K562 (cell line): ENCODE measurements at regions not wholly inside any gene's neighbourhood (a gene's known extent, or its start where the extent isn't known, plus 50 kb on each side); places are given as distances from the start of the nearest gene placed in this dataset.

Experiments
- ATAC-seq: fragments of 200-7000 bp; cut with Tn5 transposase; 3 replicates; pipeline ENCODE4 v1.9.1; 2020; ENCODE audit warnings: moderate library complexity
- BruUV-seq: library from RNA; stranded (reverse); fragments of 400-500 nt; replicated peaks from 2 replicates; lab custom pipeline; 2021; lab: Mats Ljungman, UMichigan
- CTCF ChIA-PET: fragments of 300-600 bp; formaldehyde crosslinking; extraction: SDS; loops from one replicate; lab custom pipeline; 2021; ENCODE audit warnings: low intra/inter-chr PET ratio; lab: Yijun Ruan, JAX
- POLR2A ChIA-PET: fragments of 300-600, 350-650 bp; sonication (Branson Sonifier 250); formaldehyde crosslinking; extraction: SDS; loops from one replicate; lab custom pipeline; 2021; ENCODE audit warnings: antibody characterized with exemption, inconsistent platforms; lab: Yijun Ruan, JAX
- DNase-seq, 4 experiments: peaks; one replicate each; pipeline versions ENCODE4 v3.0.0 to v3.0.0-alpha.2; 2011 to 2018; ENCODE audit warnings: low spot score in 3 of 4, mixed read lengths in 3 of 4; ENCODE audit errors: extremely low read depth in 1 of 4
- FAIRE-seq: peaks from 2 replicates; lab custom pipeline; 2011; peaks lifted over from hg19 to GRCh38; lab: Jason Lieb, UNC
- H2AFZ ChIP-seq: 2 replicates; pipeline ENCODE4 v1.6.0; 2011; ENCODE audit warnings: low read depth, low read length, control low read depth, inconsistent platforms
- H3K27ac ChIP-seq: fragments of 200-600 bp; 3 replicates; pipeline ENCODE4 v1.8.0; 2011; ENCODE audit warnings: low read depth, mild to moderate bottlenecking, control low read depth, inconsistent platforms, low read length, moderate library complexity, mixed read lengths; ENCODE audit errors: extremely low read depth
- H3K27me3 ChIP-seq, 2 experiments: fragments of 300-600 bp in 1 of 2; 2 replicates in 1 of 2; 3 replicates in 1 of 2; pipeline versions ENCODE4 v1.6.0 to v1.8.0; 2011; ENCODE audit warnings: inconsistent platforms in 2 of 2, low read length in 2 of 2, mild to moderate bottlenecking in 1 of 2, mixed read lengths in 1 of 2, moderate library complexity in 1 of 2; ENCODE audit not compliant: control insufficient read depth in 2 of 2, insufficient read depth in 2 of 2
- H3K36me3 ChIP-seq: fragments of 300-600 bp; 3 replicates; pipeline ENCODE4 v1.8.0; 2011; ENCODE audit warnings: mild to moderate bottlenecking, low read length, inconsistent platforms; ENCODE audit not compliant: control insufficient read depth, insufficient read depth
- H3K4me1 ChIP-seq, 2 experiments: fragments of 200-600 bp in 1 of 2; replicated peaks in 1 of 2; 2 replicates in 1 of 2; 3 replicates in 1 of 2; pipeline versions ENCODE4 v1.5.1 to v1.8.0; 2011; ENCODE audit warnings: inconsistent platforms in 2 of 2, low read length in 2 of 2, mild to moderate bottlenecking in 1 of 2, mixed read lengths in 1 of 2, moderate library complexity in 1 of 2; ENCODE audit not compliant: control insufficient read depth in 2 of 2, insufficient read depth in 2 of 2
- H3K4me2 ChIP-seq: 2 replicates; pipeline ENCODE4 v1.6.1; 2011; ENCODE audit warnings: low read length, control low read depth, inconsistent platforms, mixed read lengths; ENCODE audit not compliant: insufficient read depth
- H3K4me3 ChIP-seq: fragments of 200-600 bp; sonication (generic), shearing (Covaris generic); 2 replicates; pipeline ENCODE4 v1.5.1; 2016; ENCODE audit warnings: control low read depth, inconsistent platforms
- H3K79me2 ChIP-seq: fragments of 200-600 bp; 3 replicates; pipeline ENCODE4 v1.8.0; 2011; ENCODE audit warnings: low read length, inconsistent platforms; ENCODE audit not compliant: control insufficient read depth, insufficient read depth
- H3K9ac ChIP-seq, 2 experiments: 2 replicates each; pipeline versions ENCODE4 v1.6.0 to v1.6.1; 2011; ENCODE audit warnings: low read depth in 2 of 2, low read length in 2 of 2, control low read depth in 1 of 2, inconsistent platforms in 1 of 2, mild to moderate bottlenecking in 1 of 2, mixed read lengths in 1 of 2; ENCODE audit not compliant: insufficient read depth in 1 of 2
- H3K9me1 ChIP-seq: one replicate; pipeline ENCODE4 v1.6.0; 2011; ENCODE audit warnings: inconsistent platforms, mild to moderate bottlenecking, low read length, moderate library complexity; ENCODE audit not compliant: control insufficient read depth, insufficient read depth
- H3K9me3 ChIP-seq: replicated peaks from 2 replicates; pipeline ENCODE4 v1.5.1; 2011; ENCODE audit warnings: low read depth, low read length, inconsistent platforms; ENCODE audit not compliant: control insufficient read depth, insufficient read depth
- H4K20me1 ChIP-seq: replicated peaks from 2 replicates; pipeline ENCODE4 v1.6.1; 2011; ENCODE audit warnings: low read length, inconsistent platforms, mixed read lengths; ENCODE audit not compliant: control insufficient read depth, insufficient read depth
- HOXB6 ChIP-seq: fragments of 250-450 bp; sonication (Bioruptor Pico); IDR thresholded peaks from 2 replicates; pipeline ENCODE4 v1.5.1; 2022; ENCODE audit warnings: mild to moderate bottlenecking, borderline replicate concordance
- MYC ChIP-seq, 2 experiments: fragments of 250-450 bp in 1 of 2; sonication (Bioruptor Pico) in 1 of 2; IDR thresholded peaks; 2 replicates each; pipeline versions ENCODE4 v1.5.1 to v1.6.1; 2012 to 2021; ENCODE audit warnings: low read depth in 2 of 2, borderline replicate concordance in 1 of 2, improper control_type of control experiment in 1 of 2, low read length in 1 of 2, mild to moderate bottlenecking in 1 of 2, moderate library complexity in 1 of 2
- NBN ChIP-seq: fragments of 450-650 bp; IDR thresholded peaks from 2 replicates; pipeline ENCODE4 v1.6.1; 2016; ENCODE audit warnings: low read depth, mild to moderate bottlenecking
- NCOA6 ChIP-seq: fragments of 450-650 bp; IDR thresholded peaks from 2 replicates; pipeline ENCODE4 v1.6.1; 2017; ENCODE audit warnings: mild to moderate bottlenecking
- NFATC3 ChIP-seq: fragments of 450-650 bp; IDR thresholded peaks from 2 replicates; pipeline ENCODE4 v1.6.1; 2017; ENCODE audit warnings: mild to moderate bottlenecking
- NFE2 ChIP-seq: IDR thresholded peaks from 2 replicates; pipeline ENCODE4 v1.6.1; 2014; ENCODE audit warnings: antibody characterized with exemption, low read depth
- NONO ChIP-seq, 2 experiments: fragments of 200-400 bp in 1 of 2; fragments of 450-650 bp in 1 of 2; formaldehyde crosslinking in 1 of 2; IDR thresholded peaks; 2 replicates each; pipeline ENCODE4 v1.6.1; 2017; ENCODE audit warnings: low read depth in 2 of 2, mild to moderate bottlenecking in 2 of 2, moderate library complexity in 2 of 2, low read length in 1 of 2
- SREBF2 ChIP-seq: sonication (generic); formaldehyde crosslinking; IDR thresholded peaks from 2 replicates; pipeline ENCODE4 v1.4.0; 2020; ENCODE audit warnings: mild to moderate bottlenecking, missing genetic modification reagents
- TFE3 ChIP-seq: fragments of 450-650 bp; formaldehyde crosslinking; IDR thresholded peaks from 2 replicates; pipeline ENCODE4 v1.4.0; 2020; ENCODE audit warnings: mild to moderate bottlenecking, mixed read lengths
- ZBTB11 ChIP-seq, 3 experiments: fragments of 200-800 bp in 1 of 3; fragments of 250-450 bp in 1 of 3; fragments of 450-650 bp in 1 of 3; sonication (Bioruptor Pico) in 1 of 3; sonication (Bioruptor generic) in 1 of 3; formaldehyde crosslinking in 1 of 3; IDR thresholded peaks; 2 replicates each; pipeline versions ENCODE4 v1.6.1 to v1.8.0; 2016 to 2022; ENCODE audit warnings: mild to moderate bottlenecking in 2 of 3, missing genetic modification characterization in 2 of 3, missing compliant biosample characterization in 1 of 3, moderate library complexity in 1 of 3
- ZNF23 ChIP-seq: fragments of 250-450 bp; sonication (Bioruptor Pico); IDR thresholded peaks from 2 replicates; pipeline ENCODE4 v1.4.0; 2020; ENCODE audit warnings: mild to moderate bottlenecking
- ZNF239 ChIP-seq: fragments of 250-450 bp; sonication (Bioruptor Pico); IDR thresholded peaks from 2 replicates; pipeline ENCODE4 v1.4.0; 2020; ENCODE audit warnings: mild to moderate bottlenecking
- ZNF24 ChIP-seq: fragments of 450-650 bp; IDR thresholded peaks from 2 replicates; pipeline ENCODE4 v1.6.1; 2016
- ZNF347 ChIP-seq: fragments of 450-650 bp; formaldehyde crosslinking; IDR thresholded peaks from 2 replicates; pipeline ENCODE4 v1.4.0; 2020; ENCODE audit warnings: low read depth, mild to moderate bottlenecking, moderate library complexity
- WGBS: fragments of 100-300 bp; shearing (Covaris generic); methylation state at CpG from one replicate; pipeline ENCODE4 v1.1.6; 2016; ENCODE audit warnings: low coverage, mixed read lengths; ENCODE audit not compliant: insufficient coverage; ENCODE audit errors: missing lambda C conversion rate; 5-methylcytosine and 5-hydroxymethylcytosine counted together
- in situ Hi-C: fragments of 300-500 bp; cut with MboI; formaldehyde crosslinking; loops from 4 replicates; pipeline ENCODE4 v1.15.0; 2018; ENCODE audit warnings: inconsistent platforms, mixed read lengths
- intact Hi-C: fragments of 100-400 bp; cut with micrococcal nuclease; formaldehyde crosslinking; loops from 2 replicates; pipeline ENCODE4 v1.14.2; 2022
- TF ChIP-seq, protein P1 (sequence below): sonication (generic); formaldehyde crosslinking; IDR thresholded peaks from 2 replicates; pipeline ENCODE4 v1.8.0; 2022; ENCODE audit warnings: missing genetic modification reagents, mild to moderate bottlenecking, moderate library complexity, borderline replicate concordance

- H3K27me3 ChIP-seq: peaks cover 0 to 4% of the 10 kb centered on the region in 2 experiments; a peak in 1 of 5 replicates
- H3K9me3 ChIP-seq: no peaks in the 10 kb centered on the region; the same call in 1 of the 2 replicates
- no peak overlapping the region for H3K4me3 ChIP-seq
- H3K79me2 ChIP-seq: no peaks in the 10 kb centered on the region
- no peak overlapping the region for H3K4me2 ChIP-seq
- BruUV-seq: no TSS peak
- no peaks in the 10 kb centered on the region for H3K36me3 ChIP-seq
- no peak for DNase-seq
- no peaks in the 10 kb centered on the region for H4K20me1 ChIP-seq
- no peak overlapping the region for H3K9ac ChIP-seq
- H3K9me1 ChIP-seq: no peaks in the 10 kb centered on the region
- H2AFZ ChIP-seq: no peak overlapping the region
- H3K4me1 ChIP-seq: no peaks in the 10 kb centered on the region; a peak in 1 of 5 replicates
- no peak overlapping the region for H3K27ac ChIP-seq
- no peak for ATAC-seq
- CTCF ChIA-PET: no interaction called here
- intact Hi-C loops: no loop called here
- POLR2A ChIA-PET: no interaction called here
- WGBS: 0% methylated on average over 5 of the region's 6 CpGs
- in situ Hi-C loops: no loop called here
- TF ChIP-seq ZNF24 (no peak), HOXB6 (CRISPR knock-in tag) (no peak), NCOA6 (no peak), MYC (IDR thresholded peaks at IDR 0.05; ENCODE audit: low read depth, low read length) (no peak), MYC (CRISPR knock-in tag; IDR thresholded peaks at IDR 0.05; ENCODE audit: borderline replicate concordance, low read depth) (no peak), ZNF347 (CRISPR knock-in tag) (no peak), NBN (no peak), TFE3 (CRISPR knock-in tag) (no peak), NONO (IDR thresholded peaks at IDR 0.05; ENCODE audit: low read depth in 2 of 2, low read length in 1 of 2) (no peak), NFE2 (no peak), ZNF239 (no peak), ZNF23 (no peak), ZBTB11 (CRISPR knock-in tag; IDR thresholded peaks at IDR 0.05) (no peak), SREBF2 (CRISPR knock-in tag) (no peak), NFATC3 (no peak)
- TF ChIP-seq, protein P1, sequence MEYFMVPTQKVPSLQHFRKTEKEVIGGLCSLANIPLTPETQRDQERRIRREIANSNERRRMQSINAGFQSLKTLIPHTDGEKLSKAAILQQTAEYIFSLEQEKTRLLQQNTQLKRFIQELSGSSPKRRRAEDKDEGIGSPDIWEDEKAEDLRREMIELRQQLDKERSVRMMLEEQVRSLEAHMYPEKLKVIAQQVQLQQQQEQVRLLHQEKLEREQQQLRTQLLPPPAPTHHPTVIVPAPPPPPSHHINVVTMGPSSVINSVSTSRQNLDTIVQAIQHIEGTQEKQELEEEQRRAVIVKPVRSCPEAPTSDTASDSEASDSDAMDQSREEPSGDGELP (CRISPR knock-in tag): no peak
- TF ChIP-seq, all 486 proteins: peak for 0
- FAIRE-seq: no peak
Measured at GRCh38 chr3:127053026-127053425, 70.1 kb downstream of the PLXNA1 start.
